Glutamatergic neuron (in vitro differentiated cells): ENCODE measurements at regions not wholly inside any gene's neighbourhood (a gene's known extent, or its start where the extent isn't known, plus 50 kb on each side); places are given as distances from the start of the nearest gene placed in this dataset.

Experiments used
- DNase-seq: peaks from one replicate; pipeline ENCODE4 v3.0.0; 2022
- H3K27ac Mint-ChIP-seq: one replicate; pipeline ENCODE4 v1.8.0; 2020; ENCODE audit warnings: mild to moderate bottlenecking, mixed read lengths, inconsistent platforms; ENCODE audit not compliant: unreplicated experiment
- H3K27me3 Mint-ChIP-seq: one replicate; pipeline ENCODE4 v1.8.0; 2020; ENCODE audit warnings: mild to moderate bottlenecking, moderate library complexity, mixed read lengths, inconsistent platforms; ENCODE audit not compliant: unreplicated experiment
- H3K36me3 Mint-ChIP-seq: one replicate; pipeline ENCODE4 v1.8.0; 2020; ENCODE audit warnings: mild to moderate bottlenecking, mixed read lengths, inconsistent platforms; ENCODE audit not compliant: unreplicated experiment
- H3K4me1 Mint-ChIP-seq: one replicate; pipeline ENCODE4 v1.8.0; 2020; ENCODE audit warnings: mild to moderate bottlenecking, low read depth, mixed read lengths, inconsistent platforms; ENCODE audit not compliant: unreplicated experiment
- H3K4me3 Mint-ChIP-seq: one replicate; pipeline ENCODE4 v1.8.0; 2020; ENCODE audit warnings: mild to moderate bottlenecking, mixed read lengths, inconsistent platforms; ENCODE audit not compliant: unreplicated experiment
- H3K9me3 Mint-ChIP-seq: one replicate; pipeline ENCODE4 v1.8.0; 2020; ENCODE audit warnings: mild to moderate bottlenecking, moderate library complexity, mixed read lengths, inconsistent platforms; ENCODE audit not compliant: unreplicated experiment
- CTCF ChIP-seq: fragments of 200-600 bp; sonication (generic); IDR thresholded peaks from one replicate; pipeline ENCODE4 v1.5.0; 2021; ENCODE audit not compliant: partially characterized antibody, unreplicated experiment

GRCh38 chrX:39755143-39756032, 342.4 kb downstream of the BCOR start:
- Mint-ChIP-seq H3K4me3 (no peak overlapping the region), H3K36me3 (no peaks in the 10 kb centered on the region), H3K9me3 (no peaks in the 10 kb centered on the region), H3K4me1 (peaks cover 1% of the 10 kb centered on the region), H3K27ac (no peak overlapping the region), H3K27me3 (no peaks in the 10 kb centered on the region)
- no peak for TF ChIP-seq CTCF
- DNase-seq = no peak

GRCh38 chrX:39756086-39756883, 341.5 kb downstream of the BCOR start:
- H3K27me3 Mint-ChIP-seq = no peaks in the 10 kb centered on the region
- no peak for TF ChIP-seq CTCF
- H3K27ac Mint-ChIP-seq = no peak overlapping the region
- peaks cover 1% of the 10 kb centered on the region for H3K4me1 Mint-ChIP-seq
- no peaks in the 10 kb centered on the region for H3K36me3 Mint-ChIP-seq
- H3K4me3 Mint-ChIP-seq = no peak overlapping the region
- no peaks in the 10 kb centered on the region for H3K9me3 Mint-ChIP-seq
- no peak for DNase-seq

DNA sequence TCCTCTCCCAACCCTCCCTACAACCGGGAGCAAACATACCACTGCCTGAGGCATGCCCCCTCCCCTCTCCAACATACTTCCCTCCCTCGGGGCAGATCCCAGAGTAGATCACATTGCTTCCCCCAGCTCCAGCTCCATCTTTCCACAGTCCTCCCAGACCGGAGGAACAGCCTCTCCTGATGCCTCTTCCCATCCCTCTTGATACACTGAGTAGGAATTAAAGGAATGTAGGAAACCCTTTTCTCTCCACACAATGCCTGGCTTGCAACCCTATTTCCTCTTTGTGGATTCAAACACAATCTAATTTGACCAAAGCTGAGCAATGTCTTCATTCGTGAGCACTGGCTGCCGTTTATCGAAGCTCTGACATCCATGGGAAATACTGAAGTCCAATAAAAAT, 339.8 kb downstream of the BCOR start:
- DNase-seq = no peak
- H3K27me3 Mint-ChIP-seq = no peaks in the 10 kb centered on the region
- no peak overlapping the region for H3K4me3 Mint-ChIP-seq
- peaks cover 1% of the 10 kb centered on the region for H3K4me1 Mint-ChIP-seq
- H3K27ac Mint-ChIP-seq = peak overlapping the region; percentile 59
- H3K36me3 Mint-ChIP-seq = no peaks in the 10 kb centered on the region
- no peaks in the 10 kb centered on the region for H3K9me3 Mint-ChIP-seq
- no peak for TF ChIP-seq CTCF

DNA sequence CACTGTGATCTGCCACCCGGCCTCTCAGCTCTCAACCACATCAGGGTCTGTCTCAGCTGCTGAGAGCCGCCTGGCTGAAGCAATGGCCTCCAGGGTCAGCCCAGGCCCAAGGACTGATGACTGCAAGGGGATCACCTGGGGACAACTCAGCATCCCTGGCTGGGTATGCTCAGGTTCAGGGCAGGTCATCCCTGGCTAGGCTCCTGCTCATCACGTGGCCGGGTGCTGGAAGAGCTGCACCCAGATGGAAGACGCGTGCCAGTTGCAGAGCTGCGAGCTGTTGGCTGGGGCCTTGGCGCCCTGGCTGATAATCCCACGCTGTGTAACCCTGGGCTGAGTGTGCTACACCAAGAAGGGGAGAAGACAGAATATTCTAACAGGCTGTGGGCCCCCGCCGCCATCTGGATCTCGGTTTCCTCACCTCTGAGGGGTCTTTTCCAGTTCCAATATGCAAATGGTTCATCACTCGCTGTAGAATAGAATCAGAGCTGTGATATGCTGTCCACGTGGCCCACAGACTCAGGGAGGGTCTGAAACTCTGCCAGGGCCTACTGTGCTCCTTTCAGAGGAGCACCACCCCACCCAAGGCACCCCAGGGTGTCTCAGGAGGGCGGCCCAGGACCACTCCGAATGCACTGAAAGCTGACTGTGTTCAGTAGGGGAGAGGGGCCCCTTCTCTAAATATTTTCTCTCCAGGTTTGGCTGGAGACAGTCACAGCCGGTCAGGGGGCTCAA, 338.8 kb downstream of the BCOR start:
- H3K9me3 Mint-ChIP-seq = no peaks in the 10 kb centered on the region
- no peak for TF ChIP-seq CTCF
- H3K27me3 Mint-ChIP-seq = no peaks in the 10 kb centered on the region
- H3K27ac Mint-ChIP-seq = no peak overlapping the region
- no peaks in the 10 kb centered on the region for H3K36me3 Mint-ChIP-seq
- no peak for DNase-seq
- peaks cover 1% of the 10 kb centered on the region for H3K4me1 Mint-ChIP-seq
- H3K4me3 Mint-ChIP-seq = no peak overlapping the region
